ENCODE measurements at regions not wholly inside any gene's neighbourhood (a gene's known extent, or its start where the extent isn't known, plus 50 kb on each side); places are given as distances from the start of the nearest gene placed in this dataset.

DNA sequence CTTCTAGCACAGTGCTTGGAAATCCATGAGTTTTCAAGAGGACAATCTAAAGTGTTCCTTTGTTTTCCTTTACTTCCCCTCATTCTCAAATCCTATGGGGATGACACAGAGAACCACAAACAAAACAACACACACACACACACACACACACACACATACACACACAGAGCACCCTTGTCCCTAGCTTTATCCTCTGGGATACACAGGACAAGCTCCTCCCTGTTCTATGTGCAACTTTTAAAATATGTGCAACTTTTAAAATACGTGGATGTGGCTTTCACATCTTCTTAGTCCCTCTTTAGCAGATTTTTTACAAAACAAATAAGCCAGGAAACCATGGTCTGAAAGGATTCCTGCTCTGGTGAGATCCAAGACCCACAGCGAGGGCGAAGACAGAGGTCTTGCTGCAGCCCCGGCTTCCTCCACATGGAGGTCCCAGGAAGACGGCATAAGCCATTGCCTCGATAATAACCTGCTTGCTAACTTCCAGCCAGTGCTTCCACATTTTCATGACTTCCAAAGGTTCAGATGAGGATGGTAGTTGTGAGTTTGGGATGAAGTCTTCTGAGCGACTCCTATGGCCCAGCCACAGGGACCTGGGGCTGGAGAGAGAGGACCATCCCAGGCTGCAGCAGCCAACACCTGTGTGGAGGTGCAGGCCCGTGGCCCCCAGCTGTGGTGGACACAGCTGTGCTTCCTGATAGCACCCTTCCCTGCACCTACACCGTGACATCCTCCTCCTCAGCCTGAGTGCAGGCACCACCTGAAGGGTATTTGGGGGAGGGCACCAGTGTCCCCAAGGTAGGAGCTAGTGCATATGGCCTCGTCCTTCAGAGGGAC lies 62.8 kb upstream of the CD93 start (continued):
- TF ChIP-seq, protein P1, sequence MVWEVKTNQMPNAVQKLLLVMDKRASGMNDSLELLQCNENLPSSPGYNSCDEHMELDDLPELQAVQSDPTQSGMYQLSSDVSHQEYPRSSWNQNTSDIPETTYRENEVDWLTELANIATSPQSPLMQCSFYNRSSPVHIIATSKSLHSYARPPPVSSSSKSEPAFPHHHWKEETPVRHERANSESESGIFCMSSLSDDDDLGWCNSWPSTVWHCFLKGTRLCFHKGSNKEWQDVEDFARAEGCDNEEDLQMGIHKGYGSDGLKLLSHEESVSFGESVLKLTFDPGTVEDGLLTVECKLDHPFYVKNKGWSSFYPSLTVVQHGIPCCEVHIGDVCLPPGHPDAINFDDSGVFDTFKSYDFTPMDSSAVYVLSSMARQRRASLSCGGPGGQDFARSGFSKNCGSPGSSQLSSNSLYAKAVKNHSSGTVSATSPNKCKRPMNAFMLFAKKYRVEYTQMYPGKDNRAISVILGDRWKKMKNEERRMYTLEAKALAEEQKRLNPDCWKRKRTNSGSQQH (CRISPR knock-in tag; IDR thresholded peaks at IDR 0.05): no peak
- no peak for TF ChIP-seq NCOA1 (IDR thresholded peaks at IDR 0.05; ENCODE audit: low read depth)
- TF ChIP-seq SIX5 (IDR thresholded peaks at IDR 0.05; ENCODE audit: borderline replicate concordance in 1 of 2, insufficient read depth in 1 of 2, low read depth in 1 of 2, low read length in 2 of 2): no peak
- TF ChIP-seq CHD4 (IDR thresholded peaks at IDR 0.05; ENCODE audit: insufficient read depth, insufficient replicate concordance, low read depth, low read length, poor library complexity, severe bottlenecking): no peak
- TF ChIP-seq FUS (optimal IDR thresholded peaks at IDR 0.05; ENCODE audit: low read depth, low read length): no peak
- TF ChIP-seq, protein P2, sequence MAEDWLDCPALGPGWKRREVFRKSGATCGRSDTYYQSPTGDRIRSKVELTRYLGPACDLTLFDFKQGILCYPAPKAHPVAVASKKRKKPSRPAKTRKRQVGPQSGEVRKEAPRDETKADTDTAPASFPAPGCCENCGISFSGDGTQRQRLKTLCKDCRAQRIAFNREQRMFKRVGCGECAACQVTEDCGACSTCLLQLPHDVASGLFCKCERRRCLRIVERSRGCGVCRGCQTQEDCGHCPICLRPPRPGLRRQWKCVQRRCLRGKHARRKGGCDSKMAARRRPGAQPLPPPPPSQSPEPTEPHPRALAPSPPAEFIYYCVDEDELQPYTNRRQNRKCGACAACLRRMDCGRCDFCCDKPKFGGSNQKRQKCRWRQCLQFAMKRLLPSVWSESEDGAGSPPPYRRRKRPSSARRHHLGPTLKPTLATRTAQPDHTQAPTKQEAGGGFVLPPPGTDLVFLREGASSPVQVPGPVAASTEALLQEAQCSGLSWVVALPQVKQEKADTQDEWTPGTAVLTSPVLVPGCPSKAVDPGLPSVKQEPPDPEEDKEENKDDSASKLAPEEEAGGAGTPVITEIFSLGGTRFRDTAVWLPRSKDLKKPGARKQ (CRISPR knock-in tag; IDR thresholded peaks at IDR 0.05): no peak
- TF ChIP-seq FOXP1 (CRISPR knock-in tag; IDR thresholded peaks at IDR 0.05): no peak
- TF ChIP-seq, protein P3, sequence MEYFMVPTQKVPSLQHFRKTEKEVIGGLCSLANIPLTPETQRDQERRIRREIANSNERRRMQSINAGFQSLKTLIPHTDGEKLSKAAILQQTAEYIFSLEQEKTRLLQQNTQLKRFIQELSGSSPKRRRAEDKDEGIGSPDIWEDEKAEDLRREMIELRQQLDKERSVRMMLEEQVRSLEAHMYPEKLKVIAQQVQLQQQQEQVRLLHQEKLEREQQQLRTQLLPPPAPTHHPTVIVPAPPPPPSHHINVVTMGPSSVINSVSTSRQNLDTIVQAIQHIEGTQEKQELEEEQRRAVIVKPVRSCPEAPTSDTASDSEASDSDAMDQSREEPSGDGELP (CRISPR knock-in tag; IDR thresholded peaks at IDR 0.05; ENCODE audit: borderline replicate concordance): peak; percentile 69; the same call in 1 of the 2 replicates
- no peak for TF ChIP-seq ELF1 (tag; IDR thresholded peaks at IDR 0.05)
- TF ChIP-seq CBX1 (IDR thresholded peaks at IDR 0.05; ENCODE audit: low read depth): no peak
- TF ChIP-seq DMBX1 (CRISPR knock-in tag; IDR thresholded peaks at IDR 0.05; ENCODE audit: borderline replicate concordance): no peak
- TF ChIP-seq MCM2 (IDR thresholded peaks at IDR 0.05; ENCODE audit: low read depth): no peak
- TF ChIP-seq, protein P4, sequence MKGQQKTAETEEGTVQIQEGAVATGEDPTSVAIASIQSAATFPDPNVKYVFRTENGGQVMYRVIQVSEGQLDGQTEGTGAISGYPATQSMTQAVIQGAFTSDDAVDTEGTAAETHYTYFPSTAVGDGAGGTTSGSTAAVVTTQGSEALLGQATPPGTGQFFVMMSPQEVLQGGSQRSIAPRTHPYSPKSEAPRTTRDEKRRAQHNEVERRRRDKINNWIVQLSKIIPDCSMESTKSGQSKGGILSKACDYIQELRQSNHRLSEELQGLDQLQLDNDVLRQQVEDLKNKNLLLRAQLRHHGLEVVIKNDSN (CRISPR knock-in tag; IDR thresholded peaks at IDR 0.05): 0 out of 2 replicates have a peak, but pooled peaks have one; percentile 28
- peak; percentile 42; the same call in 1 of the 2 replicates for TF ChIP-seq ZEB2 (IDR thresholded peaks at IDR 0.05)
- no peak for TF ChIP-seq NR2C2 (CRISPR knock-in tag; IDR thresholded peaks at IDR 0.05)
- no peak for TF ChIP-seq NR2C2 (tag; IDR thresholded peaks at IDR 0.05)
- TF ChIP-seq POLR2B (IDR thresholded peaks at IDR 0.05; ENCODE audit: low read depth, partially characterized antibody): peak; percentile 16
